Activated T-helper 2 cell treated with anti-CD3 and anti-CD28 coated beads, Interferon-gamma antibody, Interleukin-2, Interleukin-4, amounts not matched to agents 10 μg/mL and 5 μg/mL and 100 μg/mL, durations not matched to agents 14 hours and 24 hours and 36 hours (primary cell): ENCODE measurements at regions not wholly inside any gene's neighbourhood (a gene's known extent, or its start where the extent isn't known, plus 50 kb on each side); places are given as distances from the start of the nearest gene placed in this dataset.

Experiments used
- DNase-seq: peaks from one replicate; pipeline ENCODE4 v3.0.0; 2021; ENCODE audit warnings: low spot score
- H3K27ac Mint-ChIP-seq: one replicate; pipeline ENCODE4 v1.8.0; 2021; ENCODE audit warnings: mixed read lengths
- H3K27me3 Mint-ChIP-seq: one replicate; pipeline ENCODE4 v1.8.0; 2021; ENCODE audit warnings: low read depth, mixed read lengths
- H3K36me3 Mint-ChIP-seq: one replicate; pipeline ENCODE4 v1.8.0; 2021; ENCODE audit warnings: low read depth, mixed read lengths
- H3K4me1 Mint-ChIP-seq: one replicate; pipeline ENCODE4 v1.8.0; 2021; ENCODE audit warnings: low read depth, mixed read lengths
- H3K4me3 Mint-ChIP-seq: one replicate; pipeline ENCODE4 v1.8.0; 2021; ENCODE audit warnings: low read depth, mild to moderate bottlenecking, moderate library complexity, mixed read lengths
- H3K9me3 Mint-ChIP-seq: one replicate; pipeline ENCODE4 v1.8.0; 2021; ENCODE audit warnings: mixed read lengths
- intact Hi-C: fragments of 100-400 bp; cut with micrococcal nuclease; formaldehyde crosslinking; loops from one replicate; pipeline ENCODE4 v1.15.1; 2023

GRCh38 chr12:125233319-125233718, 168.1 kb downstream of the AACS start:
- intact Hi-C loops: no loop called here
- no peak overlapping the region for H3K4me3 Mint-ChIP-seq

GRCh38 chr12:125239563-125239962, 174.3 kb downstream of the AACS start:
- no peaks in the 10 kb centered on the region for H3K36me3 Mint-ChIP-seq
- H3K4me3 Mint-ChIP-seq: no peak overlapping the region
- H3K27ac Mint-ChIP-seq: no peak overlapping the region
- no peaks in the 10 kb centered on the region for H3K9me3 Mint-ChIP-seq
- H3K27me3 Mint-ChIP-seq: no peaks in the 10 kb centered on the region
- intact Hi-C loops: no loop called here
- H3K4me1 Mint-ChIP-seq: no peaks in the 10 kb centered on the region
- DNase-seq: no peak

More at GRCh38 chr12:125233319-125233718, 168.1 kb downstream of the AACS start:
- no peak for DNase-seq
- no peaks in the 10 kb centered on the region for H3K9me3 Mint-ChIP-seq
- no peaks in the 10 kb centered on the region for H3K4me1 Mint-ChIP-seq
- no peak overlapping the region for H3K27ac Mint-ChIP-seq
- H3K27me3 Mint-ChIP-seq: no peaks in the 10 kb centered on the region
- no peaks in the 10 kb centered on the region for H3K36me3 Mint-ChIP-seq

DNA sequence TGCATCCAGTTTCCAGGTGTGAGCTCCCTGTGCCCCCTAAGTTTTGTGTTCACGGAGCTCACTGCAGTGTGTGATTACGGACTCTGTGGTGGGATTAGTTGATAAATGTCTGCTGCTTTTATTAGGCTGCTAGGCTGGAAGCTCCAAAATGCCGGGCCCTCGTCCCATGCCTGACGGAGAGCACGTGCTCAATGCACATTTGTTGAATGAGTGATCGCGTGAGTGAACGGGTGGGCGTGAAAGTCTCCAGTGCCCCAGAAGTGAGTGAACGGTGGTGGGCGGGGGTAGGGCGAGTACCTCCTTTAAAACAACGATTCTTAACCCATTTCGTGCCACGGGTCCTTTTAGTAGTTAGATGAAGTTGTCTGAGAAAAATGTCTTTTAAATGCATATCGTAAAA, 175.5 kb downstream of the AACS start:
- no peaks in the 10 kb centered on the region for H3K4me1 Mint-ChIP-seq
- peaks cover 1% of the 10 kb centered on the region for H3K27me3 Mint-ChIP-seq
- H3K9me3 Mint-ChIP-seq: no peaks in the 10 kb centered on the region
- H3K27ac Mint-ChIP-seq: no peak overlapping the region
- intact Hi-C loops: no loop called here
- no peak for DNase-seq
- H3K36me3 Mint-ChIP-seq: no peaks in the 10 kb centered on the region
- no peak overlapping the region for H3K4me3 Mint-ChIP-seq

- Mint-ChIP-seq H3K36me3 (no peaks in the 10 kb centered on the region), H3K4me3 (no peak overlapping the region), H3K4me1 (no peaks in the 10 kb centered on the region)
These were observed 178.6 kb downstream of the AACS start for GRCh38 chr12:125243811-125244210.

DNA sequence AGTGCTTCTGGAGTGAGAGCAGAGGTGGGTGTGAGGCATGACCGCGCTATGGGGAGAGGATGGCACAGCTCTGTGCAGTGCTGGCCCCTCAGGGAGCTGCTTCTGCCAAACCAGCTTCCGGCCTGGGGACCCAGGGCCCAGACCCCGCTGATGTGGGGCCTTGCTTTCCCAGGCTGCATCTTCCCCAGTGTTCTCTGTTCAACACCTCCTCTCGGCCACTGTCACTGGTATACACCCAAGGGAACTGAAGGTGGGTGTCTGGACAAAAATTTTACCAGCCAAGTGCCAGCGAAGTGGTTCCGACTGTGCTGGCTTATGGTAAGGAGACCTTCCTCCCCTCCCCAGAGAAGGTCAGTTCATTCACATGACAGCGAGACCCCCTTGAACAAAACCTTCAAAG, 179.1 kb downstream of the AACS start:
- Mint-ChIP-seq H3K9me3 (no peaks in the 10 kb centered on the region), H3K36me3 (no peaks in the 10 kb centered on the region), H3K4me3 (no peak overlapping the region), H3K4me1 (no peaks in the 10 kb centered on the region), H3K27ac (no peak overlapping the region), H3K27me3 (peaks cover 3% of the 10 kb centered on the region)
- intact Hi-C loops: no loop called here
- DNase-seq: no peak

More at GRCh38 chr12:125243811-125244210, 178.6 kb downstream of the AACS start:
- Mint-ChIP-seq H3K27ac (no peak overlapping the region), H3K9me3 (no peaks in the 10 kb centered on the region), H3K27me3 (peaks cover 3% of the 10 kb centered on the region)
- DNase-seq: no peak
- intact Hi-C loops: no loop called here

DNA sequence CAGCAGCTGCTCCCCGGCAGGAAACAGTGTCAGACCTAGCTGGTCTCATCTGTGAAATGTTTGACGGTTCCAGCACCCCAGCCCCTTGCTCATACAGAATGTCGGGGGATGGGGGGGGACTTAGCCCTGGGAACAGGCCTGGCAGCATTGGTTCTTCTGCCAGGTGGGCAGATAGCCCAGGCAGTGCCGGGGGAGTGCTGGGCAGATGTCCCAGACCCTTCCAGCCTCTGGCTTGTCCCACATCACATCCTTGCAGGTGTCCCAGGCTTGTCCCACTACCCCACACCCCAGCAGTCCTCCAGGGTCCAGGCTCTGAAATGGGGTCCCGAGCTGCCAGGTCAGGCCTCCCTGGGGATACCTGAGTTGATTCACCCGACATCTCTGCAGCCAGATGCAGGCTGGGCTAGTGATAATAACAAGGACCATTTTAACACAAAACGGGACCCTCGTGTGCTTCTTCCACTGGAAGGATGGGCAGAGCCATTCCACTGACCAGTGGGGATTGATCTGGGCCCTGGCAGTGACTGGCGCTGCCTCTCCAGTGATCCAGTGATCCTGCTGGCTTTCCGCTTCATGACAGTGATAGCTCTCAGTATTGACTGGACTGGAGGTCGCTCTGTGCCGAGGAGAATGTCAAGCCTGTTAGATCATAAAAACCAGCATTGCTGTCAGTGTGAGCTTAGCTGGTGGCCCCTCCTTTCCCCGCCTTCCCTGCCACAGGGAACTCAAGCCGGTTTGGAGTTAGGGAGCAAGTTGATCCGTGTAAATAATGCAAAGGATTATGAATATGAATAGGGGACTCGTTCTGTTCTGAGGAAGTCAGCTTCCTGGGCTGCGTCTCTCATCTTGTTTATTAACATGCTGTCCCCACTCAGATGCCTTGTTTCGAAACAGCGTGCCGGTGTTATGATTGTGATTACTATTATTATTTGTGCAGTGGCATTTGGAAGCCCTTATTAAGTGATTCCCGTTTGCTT, 180.6 kb downstream of the AACS start:
- Mint-ChIP-seq H3K27ac (no peak overlapping the region), H3K27me3 (peaks cover 3% of the 10 kb centered on the region), H3K4me1 (no peaks in the 10 kb centered on the region), H3K9me3 (no peaks in the 10 kb centered on the region), H3K4me3 (no peak overlapping the region), H3K36me3 (no peaks in the 10 kb centered on the region)
- intact Hi-C loops: no loop called here
- no peak for DNase-seq

DNA sequence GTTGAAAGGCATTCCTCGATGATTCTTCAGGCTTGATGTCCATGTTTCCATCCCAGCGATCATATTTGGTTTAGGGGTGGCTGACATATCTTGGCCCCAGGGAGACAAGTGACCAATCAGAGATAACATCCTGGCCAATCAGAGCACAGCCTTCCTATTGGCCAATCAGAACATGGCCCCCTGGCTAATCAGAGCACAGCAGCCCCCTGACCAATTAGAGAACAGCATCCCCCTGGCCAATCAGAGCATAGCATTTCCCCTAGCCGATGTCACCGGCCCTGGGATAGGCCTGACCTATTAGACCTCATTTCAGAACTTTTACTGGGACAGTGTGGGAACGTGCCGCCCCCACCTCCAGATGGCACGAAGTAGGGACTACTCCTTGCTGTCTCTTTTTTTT, 182.2 kb downstream of the AACS start:
- no peak for DNase-seq
- H3K4me1 Mint-ChIP-seq: no peaks in the 10 kb centered on the region
- intact Hi-C loops: no loop called here
- no peak overlapping the region for H3K27ac Mint-ChIP-seq
- peaks cover 3% of the 10 kb centered on the region for H3K27me3 Mint-ChIP-seq
- H3K36me3 Mint-ChIP-seq: no peaks in the 10 kb centered on the region
- H3K4me3 Mint-ChIP-seq: no peak overlapping the region
- no peaks in the 10 kb centered on the region for H3K9me3 Mint-ChIP-seq

DNA sequence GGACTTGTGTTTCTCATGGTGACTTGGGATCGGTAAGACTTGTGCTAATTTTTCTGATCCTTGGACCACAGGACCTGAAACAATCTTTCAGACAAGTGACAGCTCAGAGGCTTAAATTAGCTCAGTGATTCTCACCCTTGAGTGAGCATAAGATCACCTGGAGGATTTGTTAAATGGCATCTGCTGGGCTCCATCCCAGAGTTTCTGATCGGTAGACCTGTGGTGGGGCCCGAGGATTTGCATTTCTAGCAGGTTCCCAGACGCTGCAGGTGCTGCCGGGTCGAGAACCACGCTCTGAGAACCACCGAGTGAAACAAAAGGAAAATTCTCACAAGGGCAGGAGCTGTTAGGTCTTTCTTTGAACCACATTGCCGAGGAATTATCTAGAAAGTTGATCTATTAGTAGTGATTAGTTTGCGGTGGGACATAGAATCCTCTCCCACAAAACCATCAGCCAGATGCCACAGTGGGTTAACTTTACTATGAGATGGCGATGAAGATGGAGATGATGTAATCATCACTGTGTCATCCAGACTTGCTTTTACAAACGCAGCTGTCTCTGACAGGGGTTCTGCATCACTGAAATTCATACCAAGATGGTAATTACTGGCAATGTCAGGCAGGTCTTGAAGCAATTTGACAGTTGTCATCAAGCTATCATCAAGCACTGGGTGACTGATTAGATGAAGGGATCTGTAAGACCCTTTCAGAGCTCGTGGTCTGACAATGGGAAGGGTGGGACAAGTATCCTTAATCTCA, 184.0 kb downstream of the AACS start:
- no peaks in the 10 kb centered on the region for H3K9me3 Mint-ChIP-seq
- no peak overlapping the region for H3K4me3 Mint-ChIP-seq
- H3K27me3 Mint-ChIP-seq: peaks cover 3% of the 10 kb centered on the region
- no peaks in the 10 kb centered on the region for H3K4me1 Mint-ChIP-seq
- no peak for DNase-seq
- H3K27ac Mint-ChIP-seq: no peak overlapping the region
- H3K36me3 Mint-ChIP-seq: no peaks in the 10 kb centered on the region
- intact Hi-C loops: no loop called here

GRCh38 chr12:125249932-125250331, 184.7 kb downstream of the AACS start:
- DNase-seq: no peak

DNA sequence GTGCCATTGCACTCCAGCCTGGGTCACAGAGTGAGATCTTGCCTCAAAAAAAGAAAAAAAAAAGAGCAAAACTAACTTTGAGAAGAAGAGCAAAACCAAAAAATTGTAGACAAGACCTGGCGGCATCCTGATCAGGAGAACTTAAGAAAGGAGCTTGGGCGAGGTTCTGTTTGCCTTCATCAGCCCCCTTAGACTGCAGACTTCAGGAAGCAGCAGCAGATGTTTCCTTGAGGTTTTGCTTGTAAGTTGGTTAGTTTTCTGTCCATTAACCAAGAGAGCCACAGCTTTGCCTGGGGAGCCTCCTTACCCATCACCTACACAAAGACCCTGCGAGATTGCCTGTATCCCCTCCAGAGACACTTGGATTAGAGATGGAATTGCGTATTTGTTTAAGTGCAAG, 189.0 kb downstream of the AACS start:
- no peak for DNase-seq
- Mint-ChIP-seq H3K27me3 (no peaks in the 10 kb centered on the region), H3K4me1 (no peaks in the 10 kb centered on the region), H3K4me3 (no peak overlapping the region), H3K9me3 (no peaks in the 10 kb centered on the region), H3K27ac (no peak overlapping the region), H3K36me3 (no peaks in the 10 kb centered on the region)
- intact Hi-C loops: no loop called here

More at GRCh38 chr12:125249932-125250331, 184.7 kb downstream of the AACS start:
- Mint-ChIP-seq H3K27me3 (peaks cover 2% of the 10 kb centered on the region), H3K9me3 (no peaks in the 10 kb centered on the region), H3K4me1 (no peaks in the 10 kb centered on the region), H3K4me3 (no peak overlapping the region), H3K36me3 (no peaks in the 10 kb centered on the region), H3K27ac (no peak overlapping the region)
- intact Hi-C loops: no loop called here

DNA sequence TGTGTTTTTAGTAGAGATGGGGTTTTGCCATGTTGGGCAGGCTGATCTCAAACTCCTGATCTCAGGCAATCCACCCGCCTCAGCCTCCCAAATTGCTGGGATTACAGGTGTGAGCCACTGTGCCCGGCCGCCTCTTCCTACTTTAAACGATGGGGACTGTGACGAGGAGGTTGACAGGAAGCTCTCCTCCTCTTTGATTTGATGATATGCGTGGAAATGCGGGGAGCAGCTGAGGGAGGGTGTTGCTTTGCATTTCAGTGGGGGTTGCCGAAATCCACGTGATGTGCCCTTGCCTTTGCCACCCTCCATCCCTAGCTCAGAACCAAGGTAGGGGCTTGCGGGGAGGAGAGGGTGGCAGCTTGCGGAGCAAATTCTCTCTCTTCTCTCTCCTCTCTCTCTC, 189.6 kb downstream of the AACS start:
- Mint-ChIP-seq H3K27ac (no peak overlapping the region), H3K36me3 (no peaks in the 10 kb centered on the region), H3K4me3 (no peak overlapping the region), H3K4me1 (no peaks in the 10 kb centered on the region), H3K27me3 (no peaks in the 10 kb centered on the region), H3K9me3 (no peaks in the 10 kb centered on the region)
- no peak for DNase-seq
- intact Hi-C loops: no loop called here

DNA sequence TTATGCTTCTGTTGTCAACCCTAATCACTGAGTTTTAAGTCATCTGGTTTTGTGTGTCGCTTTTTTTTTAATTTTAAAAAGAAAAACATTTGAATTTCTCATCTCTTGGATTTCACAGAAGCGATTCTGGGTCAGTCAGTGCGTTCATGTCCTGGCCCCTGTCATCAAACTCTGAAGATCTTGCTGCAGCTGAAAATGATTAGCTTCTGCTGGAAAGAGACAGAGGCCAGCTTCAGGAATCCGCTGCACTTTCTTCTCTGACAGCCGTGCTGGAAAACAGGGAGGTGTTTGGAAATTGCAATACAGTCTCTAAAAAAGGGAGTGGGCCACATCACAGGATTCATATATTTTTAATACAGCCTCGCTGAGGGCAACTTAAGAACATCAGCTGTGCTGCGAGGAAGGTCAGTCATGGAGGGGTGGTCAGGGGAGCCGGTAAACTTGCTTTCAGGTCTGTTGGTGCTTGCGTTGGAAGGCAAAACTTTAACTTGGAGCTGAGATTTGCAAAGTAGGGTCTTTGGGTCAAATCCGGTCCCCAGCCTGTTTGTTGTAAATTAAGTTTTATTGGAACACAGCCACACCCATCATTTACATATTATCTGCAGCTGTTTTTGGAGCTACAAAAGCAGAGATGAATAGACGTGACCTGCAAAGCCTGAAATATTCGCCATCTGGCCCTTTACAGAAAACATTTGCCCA, 190.8 kb downstream of the AACS start:
- Mint-ChIP-seq H3K27ac (no peak overlapping the region), H3K9me3 (no peaks in the 10 kb centered on the region), H3K36me3 (no peaks in the 10 kb centered on the region), H3K4me3 (no peak overlapping the region), H3K27me3 (no peaks in the 10 kb centered on the region), H3K4me1 (no peaks in the 10 kb centered on the region)
- intact Hi-C loops: no loop called here
- DNase-seq: no peak

GRCh38 chr12:125256634-125256936, 191.3 kb downstream of the AACS start:
- no peak for DNase-seq
- intact Hi-C loops: no loop called here

More at GRCh38 chr12:125256634-125256936, 191.3 kb downstream of the AACS start:
- H3K27me3 Mint-ChIP-seq: no peaks in the 10 kb centered on the region
- no peaks in the 10 kb centered on the region for H3K4me1 Mint-ChIP-seq
- no peaks in the 10 kb centered on the region for H3K36me3 Mint-ChIP-seq
- H3K9me3 Mint-ChIP-seq: no peaks in the 10 kb centered on the region
- no peak overlapping the region for H3K4me3 Mint-ChIP-seq
- H3K27ac Mint-ChIP-seq: no peak overlapping the region
